ENCODE measurements at regions not wholly inside any gene's neighbourhood (a gene's known extent, or its start where the extent isn't known, plus 50 kb on each side); places are given as distances from the start of the nearest gene placed in this dataset.

GRCh38 chrX:40462795-40463194, 118.0 kb upstream of the ATP6AP2 start:
- DNase-seq (ENCODE audit: low read depth), result no peak
- no peak overlapping the region for H3K4me3 ChIP-seq (replicated peaks; ENCODE audit: low read depth, low read length)
- TF ChIP-seq CTCF (IDR thresholded peaks at IDR 0.05; ENCODE audit: low read length, missing control alignments), result no peak

- DNase-seq (ENCODE audit: low read depth), result no peak
- no peak overlapping the region for H3K4me3 ChIP-seq (replicated peaks; ENCODE audit: low read depth, low read length)
- no peak for TF ChIP-seq CTCF (IDR thresholded peaks at IDR 0.05; ENCODE audit: low read length, missing control alignments)
These were observed 119.8 kb upstream of the ATP6AP2 start for GRCh38 chrX:40460926-40461325.

GRCh38 chrX:40459571-40460158, 121.1 kb upstream of the ATP6AP2 start:
- DNase-seq (ENCODE audit: low read depth), result no peak
- no peak for TF ChIP-seq CTCF (IDR thresholded peaks at IDR 0.05; ENCODE audit: low read length, missing control alignments)
- H3K4me3 ChIP-seq (replicated peaks; ENCODE audit: low read depth, low read length), result no peak overlapping the region

GRCh38 chrX:40457406-40457805, 123.4 kb upstream of the ATP6AP2 start:
- TF ChIP-seq CTCF (IDR thresholded peaks at IDR 0.05; ENCODE audit: low read length, missing control alignments), result no peak
- no peak overlapping the region for H3K4me3 ChIP-seq (replicated peaks; ENCODE audit: low read depth, low read length)
- DNase-seq (ENCODE audit: low read depth), result no peak

GRCh38 chrX:40452031-40452430, 128.7 kb upstream of the ATP6AP2 start:
- DNase-seq (ENCODE audit: low read depth), result no peak
- TF ChIP-seq CTCF (IDR thresholded peaks at IDR 0.05; ENCODE audit: low read length, missing control alignments), result no peak
- H3K4me3 ChIP-seq (replicated peaks; ENCODE audit: low read depth, low read length), result no peak overlapping the region

- DNase-seq (ENCODE audit: low read depth), result no peak
- no peak overlapping the region for H3K4me3 ChIP-seq (replicated peaks; ENCODE audit: low read depth, low read length)
- no peak for TF ChIP-seq CTCF (IDR thresholded peaks at IDR 0.05; ENCODE audit: low read length, missing control alignments)
These were observed 130.6 kb upstream of the ATP6AP2 start for GRCh38 chrX:40449956-40450706.

GRCh38 chrX:40449396-40449795, 131.4 kb upstream of the ATP6AP2 start:
- TF ChIP-seq CTCF (IDR thresholded peaks at IDR 0.05; ENCODE audit: low read length, missing control alignments), result no peak
- no peak overlapping the region for H3K4me3 ChIP-seq (replicated peaks; ENCODE audit: low read depth, low read length)
- DNase-seq (ENCODE audit: low read depth), result no peak

Data from fibroblast of pulmonary artery (primary cell).